ENCODE measurements at regions not wholly inside any gene's neighbourhood (a gene's known extent, or its start where the extent isn't known, plus 50 kb on each side); places are given as distances from the start of the nearest gene placed in this dataset.

DNA sequence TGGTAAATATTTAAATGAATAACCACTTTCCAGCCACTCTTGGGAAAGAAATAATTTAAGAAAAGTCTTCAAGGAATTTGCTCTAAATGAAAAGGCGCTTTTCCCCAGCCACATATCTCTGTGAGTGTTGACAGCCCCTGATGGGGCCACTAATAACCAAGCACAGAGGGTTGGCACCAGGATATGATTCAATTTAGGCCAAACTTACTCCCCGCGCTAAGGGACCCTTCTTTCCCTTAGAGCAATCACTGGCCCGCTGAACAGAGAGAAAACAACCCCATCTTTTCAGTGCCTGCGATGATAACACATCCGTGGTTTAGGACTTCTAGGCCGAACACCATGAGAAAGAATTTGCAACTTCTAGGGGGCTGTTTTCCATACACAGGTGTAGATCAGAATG, 310.8 kb downstream of the EIPR1 start:
- H3K27ac ChIP-seq (ENCODE audit: low read depth, low read length): no peak overlapping the region
- no peaks in the 10 kb centered on the region for H3K36me3 ChIP-seq (ENCODE audit: control insufficient read depth in 1 of 2, insufficient read depth in 2 of 2, low read length in 2 of 2)
- DNase-seq (ENCODE audit: low read depth, low spot score) (no peak), ATAC-seq (no peak)
- no peaks in the 10 kb centered on the region for H4K20me1 ChIP-seq (ENCODE audit: insufficient read depth)
- H2AFZ ChIP-seq (ENCODE audit: low read depth, low read length, poor library complexity, severe bottlenecking): no peak overlapping the region
- no TSS peak for BruUV-seq (replicated peaks)
- no peaks in the 10 kb centered on the region for H3K79me2 ChIP-seq (ENCODE audit: insufficient read depth, low read length)
- H3K9me3 ChIP-seq (ENCODE audit: control insufficient read depth in 1 of 2, insufficient read depth in 1 of 2, low read depth in 1 of 2, low read length in 2 of 2): no peaks in the 10 kb centered on the region
- H3K9ac ChIP-seq (ENCODE audit: low read length): no peak overlapping the region
- no peak for TF ChIP-seq ZFX (IDR thresholded peaks at IDR 0.05)
- H3K4me3 ChIP-seq (replicated peaks in 1 of 2; ENCODE audit: low read depth in 1 of 2, low read length in 2 of 2): no peak overlapping the region
- H3K4me1 ChIP-seq (ENCODE audit: control insufficient read depth in 1 of 2, insufficient read depth in 2 of 2, low read length in 2 of 2): no peaks in the 10 kb centered on the region
- intact Hi-C loops (cut with micrococcal nuclease): no loop called here
- CTCF ChIA-PET: no interaction called here
- H3K27me3 ChIP-seq (ENCODE audit: insufficient read depth, low read length): peaks cover 43% of the 10 kb centered on the region
- POLR2A ChIA-PET: no interaction called here
- RAD21 ChIA-PET (ENCODE audit: low non-redundant PET in 1 of 2, low total read pairs in 2 of 2, uncharacterized antibody in 2 of 2, unreplicated experiment in 2 of 2): no interaction called here
- no peaks in the 10 kb centered on the region for H3K9me2 ChIP-seq (ENCODE audit: insufficient read depth)
- H3K4me2 ChIP-seq (ENCODE audit: low read length): no peak overlapping the region

DNA sequence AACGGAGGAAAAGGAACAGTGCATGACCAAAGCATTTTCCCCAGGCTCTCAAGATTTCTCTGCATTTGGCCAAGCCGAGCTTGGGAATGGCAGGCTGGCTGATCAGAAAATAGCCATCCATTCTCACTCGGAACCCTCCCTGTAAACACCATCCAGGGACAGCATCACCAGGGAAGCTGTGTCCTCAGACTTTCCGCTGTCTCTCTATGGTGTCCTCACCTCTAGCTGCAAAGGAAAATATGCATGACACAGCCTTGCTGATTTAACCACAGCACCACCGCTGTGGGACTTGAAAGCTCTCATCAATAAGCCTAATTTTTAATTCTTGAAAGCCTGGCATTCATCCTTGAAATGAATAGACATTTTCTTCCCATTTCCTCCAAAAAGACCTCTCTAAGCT, 311.7 kb downstream of the EIPR1 start:
- DNase-seq (ENCODE audit: low read depth, low spot score) (no peak), ATAC-seq (no peak)
- no peaks in the 10 kb centered on the region for H3K4me1 ChIP-seq (ENCODE audit: control insufficient read depth in 1 of 2, insufficient read depth in 2 of 2, low read length in 2 of 2)
- H3K9me3 ChIP-seq (ENCODE audit: control insufficient read depth in 1 of 2, insufficient read depth in 1 of 2, low read depth in 1 of 2, low read length in 2 of 2): no peaks in the 10 kb centered on the region
- RAD21 ChIA-PET (ENCODE audit: low non-redundant PET in 1 of 2, low total read pairs in 2 of 2, uncharacterized antibody in 2 of 2, unreplicated experiment in 2 of 2): no interaction called here
- no peaks in the 10 kb centered on the region for H3K79me2 ChIP-seq (ENCODE audit: insufficient read depth, low read length)
- no peaks in the 10 kb centered on the region for H4K20me1 ChIP-seq (ENCODE audit: insufficient read depth)
- no peak overlapping the region for H3K27ac ChIP-seq (ENCODE audit: low read depth, low read length)
- intact Hi-C loops (cut with micrococcal nuclease): no loop called here
- peaks cover 39% of the 10 kb centered on the region for H3K27me3 ChIP-seq (ENCODE audit: insufficient read depth, low read length)
- POLR2A ChIA-PET: no interaction called here
- no peak overlapping the region for H3K4me2 ChIP-seq (ENCODE audit: low read length)
- no peak overlapping the region for H3K9ac ChIP-seq (ENCODE audit: low read length)
- H3K9me2 ChIP-seq (ENCODE audit: insufficient read depth): no peaks in the 10 kb centered on the region
- no peak overlapping the region for H2AFZ ChIP-seq (ENCODE audit: low read depth, low read length, poor library complexity, severe bottlenecking)
- no TSS peak for BruUV-seq (replicated peaks)
- CTCF ChIA-PET: no interaction called here
- H3K4me3 ChIP-seq (replicated peaks in 1 of 2; ENCODE audit: low read depth in 1 of 2, low read length in 2 of 2): no peak overlapping the region
- H3K36me3 ChIP-seq (ENCODE audit: control insufficient read depth in 1 of 2, insufficient read depth in 2 of 2, low read length in 2 of 2): no peaks in the 10 kb centered on the region
- TF ChIP-seq JUND (IDR thresholded peaks at IDR 0.05) (no peak), ZNF274 (IDR thresholded peaks at IDR 0.05; ENCODE audit: low read depth, low read length) (no peak), YY1 (IDR thresholded peaks at IDR 0.05; ENCODE audit: extremely low read depth, insufficient replicate concordance, low read depth, low read length) (no peak), POLR2AphosphoS5 (IDR thresholded peaks at IDR 0.05; ENCODE audit: low read depth, low read length) (no peak), SP1 (IDR thresholded peaks at IDR 0.05; ENCODE audit: low read depth) (no peak), REST (IDR thresholded peaks at IDR 0.05; ENCODE audit: low read depth) (no peak), SRF (IDR thresholded peaks at IDR 0.05; ENCODE audit: low read depth) (no peak), FOSL1 (IDR thresholded peaks at IDR 0.05; ENCODE audit: low read depth) (no peak), TCF7L2 (IDR thresholded peaks at IDR 0.05; ENCODE audit: borderline replicate concordance, extremely low read depth, insufficient read depth, insufficient read length) (no peak), SIN3A (IDR thresholded peaks at IDR 0.05; ENCODE audit: low read depth) (no peak), EZH2 (IDR thresholded peaks at IDR 0.05) (no peak), CEBPB (IDR thresholded peaks at IDR 0.05; ENCODE audit: low read depth) (no peak)
- TF ChIP-seq, protein P1, sequence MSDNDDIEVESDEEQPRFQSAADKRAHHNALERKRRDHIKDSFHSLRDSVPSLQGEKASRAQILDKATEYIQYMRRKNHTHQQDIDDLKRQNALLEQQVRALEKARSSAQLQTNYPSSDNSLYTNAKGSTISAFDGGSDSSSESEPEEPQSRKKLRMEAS (IDR thresholded peaks at IDR 0.05): no peak
- TF ChIP-seq, protein P2, sequence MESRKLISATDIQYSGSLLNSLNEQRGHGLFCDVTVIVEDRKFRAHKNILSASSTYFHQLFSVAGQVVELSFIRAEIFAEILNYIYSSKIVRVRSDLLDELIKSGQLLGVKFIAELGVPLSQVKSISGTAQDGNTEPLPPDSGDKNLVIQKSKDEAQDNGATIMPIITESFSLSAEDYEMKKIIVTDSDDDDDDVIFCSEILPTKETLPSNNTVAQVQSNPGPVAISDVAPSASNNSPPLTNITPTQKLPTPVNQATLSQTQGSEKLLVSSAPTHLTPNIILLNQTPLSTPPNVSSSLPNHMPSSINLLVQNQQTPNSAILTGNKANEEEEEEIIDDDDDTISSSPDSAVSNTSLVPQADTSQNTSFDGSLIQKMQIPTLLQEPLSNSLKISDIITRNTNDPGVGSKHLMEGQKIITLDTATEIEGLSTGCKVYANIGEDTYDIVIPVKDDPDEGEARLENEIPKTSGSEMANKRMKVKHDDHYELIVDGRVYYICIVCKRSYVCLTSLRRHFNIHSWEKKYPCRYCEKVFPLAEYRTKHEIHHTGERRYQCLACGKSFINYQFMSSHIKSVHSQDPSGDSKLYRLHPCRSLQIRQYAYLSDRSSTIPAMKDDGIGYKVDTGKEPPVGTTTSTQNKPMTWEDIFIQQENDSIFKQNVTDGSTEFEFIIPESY (IDR thresholded peaks at IDR 0.05; ENCODE audit: extremely low read depth, insufficient replicate concordance, low read length): no peak
- TF ChIP-seq, protein P3, sequence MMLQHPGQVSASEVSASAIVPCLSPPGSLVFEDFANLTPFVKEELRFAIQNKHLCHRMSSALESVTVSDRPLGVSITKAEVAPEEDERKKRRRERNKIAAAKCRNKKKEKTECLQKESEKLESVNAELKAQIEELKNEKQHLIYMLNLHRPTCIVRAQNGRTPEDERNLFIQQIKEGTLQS (IDR thresholded peaks at IDR 0.05): no peak

All from HCT116 (cell line).